ENCODE measurements at regions not wholly inside any gene's neighbourhood (a gene's known extent, or its start where the extent isn't known, plus 50 kb on each side); places are given as distances from the start of the nearest gene placed in this dataset.
A peak's percentile ranks its signal among the peaks of the same experiment; 100 is the strongest.
"Not testable (repeated sequence)": the region's sequence is repeated elsewhere in the genome, so short reads cannot be mapped to it uniquely, and the experiment has no call there.

- intact Hi-C loops (cut with DNase I), result no loop called here
- Histone ChIP-seq H3K36me3 (no peaks in the 10 kb centered on the region), H3K4me3 (no peak overlapping the region), H3K4me1 (peaks cover 16% of the 10 kb centered on the region), H3K27ac (no peak overlapping the region), H3K27me3 (no peaks in the 10 kb centered on the region), H3K9me3 (no peaks in the 10 kb centered on the region)
- no peak for TF ChIP-seq CTCF (IDR thresholded peaks at IDR 0.05)
- no peak for DNase-seq
- no peak for ATAC-seq
These were observed 446.9 kb downstream of the PCNX1 start for GRCh38 chr14:71354142-71354541.

GRCh38 chr14:71354801-71355200 is 447.5 kb downstream of the PCNX1 start:
- Histone ChIP-seq H3K9me3 (no peaks in the 10 kb centered on the region), H3K4me3 (no peak overlapping the region), H3K36me3 (no peaks in the 10 kb centered on the region), H3K4me1 (peaks cover 16% of the 10 kb centered on the region), H3K27ac (no peak overlapping the region), H3K27me3 (no peaks in the 10 kb centered on the region)
- intact Hi-C loops (cut with DNase I), result no loop called here
- ATAC-seq (no peak), DNase-seq (no peak)
- TF ChIP-seq CTCF (IDR thresholded peaks at IDR 0.05), result no peak

GRCh38 chr14:71355324-71356201 is 448.3 kb downstream of the PCNX1 start:
- Histone ChIP-seq H3K27me3 (no peaks in the 10 kb centered on the region), H3K36me3 (no peaks in the 10 kb centered on the region), H3K9me3 (no peaks in the 10 kb centered on the region), H3K27ac (no peak overlapping the region), H3K4me1 (peaks cover 16% of the 10 kb centered on the region), H3K4me3 (no peak overlapping the region)
- DNase-seq (no peak), ATAC-seq (peak; percentile 81)
- intact Hi-C loops (cut with DNase I), result no loop called here
- TF ChIP-seq CTCF (IDR thresholded peaks at IDR 0.05), result no peak

- Histone ChIP-seq H3K4me3 (no peak overlapping the region), H3K9me3 (no peaks in the 10 kb centered on the region), H3K27ac (no peak overlapping the region), H3K27me3 (no peaks in the 10 kb centered on the region), H3K4me1 (peaks cover 34% of the 10 kb centered on the region), H3K36me3 (no peaks in the 10 kb centered on the region)
- ATAC-seq, result no peak
- TF ChIP-seq CTCF (IDR thresholded peaks at IDR 0.05), result no peak
- intact Hi-C loops (cut with DNase I), result no loop called here
- no peak for DNase-seq
These were observed 451.1 kb downstream of the PCNX1 start for GRCh38 chr14:71358209-71358931.

GRCh38 chr14:71358932-71359421 is 451.7 kb downstream of the PCNX1 start:
- H3K36me3 ChIP-seq; intact Hi-C loops (cut with DNase I); H3K4me3 ChIP-seq; H3K27ac ChIP-seq; H3K9me3 ChIP-seq; H3K27me3 ChIP-seq; ATAC-seq; DNase-seq: not testable (repeated sequence)
- H3K4me1 ChIP-seq, result peaks cover 40% of the 10 kb centered on the region

GRCh38 chr14:71359823-71360222 is 452.6 kb downstream of the PCNX1 start:
- H3K4me3 ChIP-seq, result no peak overlapping the region
- H3K36me3 ChIP-seq, result no peaks in the 10 kb centered on the region
- no peak for TF ChIP-seq CTCF (IDR thresholded peaks at IDR 0.05)
- H3K4me1 ChIP-seq, result peaks cover 44% of the 10 kb centered on the region
- ATAC-seq, result no peak
- no peak overlapping the region for H3K27ac ChIP-seq
- H3K27me3 ChIP-seq, result no peaks in the 10 kb centered on the region
- intact Hi-C loops (cut with DNase I), result no loop called here
- no peaks in the 10 kb centered on the region for H3K9me3 ChIP-seq
- DNase-seq, result no peak

Data from upper lobe of right lung (tissue), 1 donor.